H9 (cell line): ENCODE measurements at regions not wholly inside any gene's neighbourhood (a gene's known extent, or its start where the extent isn't known, plus 50 kb on each side); places are given as distances from the start of the nearest gene placed in this dataset.

Experiments
- DNase-seq: peaks from one replicate; pipeline ENCODE4 v3.0.0-alpha.2; 2017
- H2AFZ ChIP-seq: one replicate; pipeline ENCODE4 v1.6.1; 2013; ENCODE audit warnings: mild to moderate bottlenecking, low read length, control low read depth, moderate library complexity
- H2AK5ac ChIP-seq: 2 replicates; pipeline ENCODE4 v1.6.1; 2013; ENCODE audit warnings: low read length, control low read depth, mixed read lengths; ENCODE audit not compliant: insufficient read length
- H2BK120ac ChIP-seq: one replicate; pipeline ENCODE4 v1.6.1; 2013; ENCODE audit warnings: low read depth, mild to moderate bottlenecking, low read length, control low read depth, inconsistent platforms; ENCODE audit not compliant: poor library complexity, severe bottlenecking
- H2BK12ac ChIP-seq: 2 replicates; pipeline ENCODE4 v1.6.1; 2013; ENCODE audit warnings: low read length, control low read depth, mixed read lengths, low read depth; ENCODE audit not compliant: insufficient read length
- H2BK15ac ChIP-seq: 2 replicates; pipeline ENCODE4 v1.6.1; 2013; ENCODE audit warnings: low read depth, low read length, control low read depth
- H2BK20ac ChIP-seq: one replicate; pipeline ENCODE4 v1.6.1; 2013; ENCODE audit warnings: low read depth, mild to moderate bottlenecking, low read length, control low read depth, inconsistent platforms; ENCODE audit not compliant: poor library complexity, severe bottlenecking
- H2BK5ac ChIP-seq: 2 replicates; pipeline ENCODE4 v1.6.1; 2013; ENCODE audit warnings: low read length, control low read depth, mixed read lengths; ENCODE audit not compliant: insufficient read length
- H3K14ac ChIP-seq: 2 replicates; pipeline ENCODE4 v1.6.1; 2013; ENCODE audit warnings: low read length, control low read depth; ENCODE audit not compliant: insufficient read depth
- H3K18ac ChIP-seq: 2 replicates; pipeline ENCODE4 v1.6.1; 2013; ENCODE audit warnings: low read depth, mild to moderate bottlenecking, mixed read lengths, low read length, control low read depth; ENCODE audit not compliant: insufficient read length
- H3K23ac ChIP-seq: 2 replicates; pipeline ENCODE4 v1.6.1; 2013; ENCODE audit warnings: low read length, control low read depth, mixed read lengths, low read depth; ENCODE audit not compliant: insufficient read length
- H3K23me2 ChIP-seq: 2 replicates; pipeline ENCODE4 v1.6.1; 2013; ENCODE audit warnings: low read depth, mild to moderate bottlenecking, mixed read lengths, low read length, control low read depth; ENCODE audit not compliant: insufficient read length, poor library complexity, severe bottlenecking
- H3K27ac ChIP-seq: 2 replicates; pipeline ENCODE4 v1.5.1; 2013; ENCODE audit warnings: low read length, control low read depth, mixed read lengths, low read depth; ENCODE audit not compliant: insufficient read length
- H3K27me3 ChIP-seq: 2 replicates; pipeline ENCODE4 v1.6.1; 2013; ENCODE audit warnings: low read length, control low read depth, inconsistent platforms; ENCODE audit not compliant: insufficient read depth
- H3K4ac ChIP-seq: 2 replicates; pipeline ENCODE4 v1.6.1; 2013; ENCODE audit warnings: low read depth, mild to moderate bottlenecking, control low read depth, inconsistent platforms, low read length, moderate library complexity
- H3K4me1 ChIP-seq: 2 replicates; pipeline ENCODE4 v1.6.1; 2013; ENCODE audit warnings: low read length, control low read depth, inconsistent platforms; ENCODE audit not compliant: insufficient read depth
- H3K4me2 ChIP-seq: 2 replicates; pipeline ENCODE4 v1.6.1; 2013; ENCODE audit warnings: low read length, control low read depth, mixed read lengths; ENCODE audit not compliant: insufficient read length, insufficient read depth
- H3K56ac ChIP-seq: 2 replicates; pipeline ENCODE4 v1.6.1; 2013; ENCODE audit warnings: low read depth, mild to moderate bottlenecking, mixed read lengths, low read length, control low read depth; ENCODE audit not compliant: insufficient read length
- H3K79me1 ChIP-seq: 2 replicates; pipeline ENCODE4 v1.6.1; 2013; ENCODE audit warnings: low read depth, mild to moderate bottlenecking, moderate library complexity, low read length, control low read depth, inconsistent platforms; ENCODE audit not compliant: insufficient read depth, poor library complexity, severe bottlenecking
- H3K79me2 ChIP-seq: 2 replicates; pipeline ENCODE4 v1.6.1; 2013; ENCODE audit warnings: low read length, control low read depth, inconsistent platforms; ENCODE audit not compliant: insufficient read depth
- H3K9ac ChIP-seq: 2 replicates; pipeline ENCODE4 v1.6.1; 2013; ENCODE audit warnings: low read length, control low read depth, mixed read lengths; ENCODE audit not compliant: insufficient read length; ENCODE audit errors: extremely low read depth
- H3K9me3 ChIP-seq: one replicate; pipeline ENCODE4 v1.6.1; 2013; ENCODE audit warnings: low read depth, low read length, inconsistent platforms; ENCODE audit not compliant: control insufficient read depth
- H3T11ph ChIP-seq: one replicate; pipeline ENCODE4 v1.6.1; 2013; ENCODE audit warnings: mild to moderate bottlenecking, low read length, control low read depth, inconsistent platforms
- H4K20me1 ChIP-seq: one replicate; pipeline ENCODE4 v1.6.1; 2013; ENCODE audit not compliant: control insufficient read depth, insufficient read length, insufficient read depth
- H4K5ac ChIP-seq: 2 replicates; pipeline ENCODE4 v1.6.1; 2013; ENCODE audit warnings: low read depth, mild to moderate bottlenecking, mixed read lengths, low read length, control low read depth; ENCODE audit not compliant: insufficient read length
- H4K8ac ChIP-seq: replicated peaks from 2 replicates; pipeline ENCODE4 v1.6.1; 2013; ENCODE audit warnings: low read length, control low read depth, mixed read lengths, low read depth; ENCODE audit not compliant: insufficient read length
- H4K91ac ChIP-seq: 2 replicates; pipeline ENCODE4 v1.6.1; 2013; ENCODE audit warnings: low read depth, mild to moderate bottlenecking, moderate library complexity, mixed read lengths, low read length, control low read depth; ENCODE audit not compliant: insufficient read length
- H3K27ac Mint-ChIP-seq, 3 experiments: 2 replicates in 2 of 3; 3 replicates in 1 of 3; pipeline ENCODE4 v1.8.0; 2020 to 2021; ENCODE audit warnings: mixed read lengths in 3 of 3, mild to moderate bottlenecking in 1 of 3, moderate library complexity in 1 of 3
- H3K27me3 Mint-ChIP-seq: 2 replicates; pipeline ENCODE4 v1.8.0; 2021; ENCODE audit warnings: low read depth, mild to moderate bottlenecking, moderate library complexity, mixed read lengths
- H3K36me3 Mint-ChIP-seq, 3 experiments: 2 replicates in 2 of 3; 3 replicates in 1 of 3; pipeline ENCODE4 v1.8.0; 2020 to 2021; ENCODE audit warnings: low read depth in 3 of 3, mixed read lengths in 3 of 3; ENCODE audit not compliant: insufficient read depth in 1 of 3
- H3K4me1 Mint-ChIP-seq, 2 experiments: 2 replicates each; pipeline ENCODE4 v1.8.0; 2020; ENCODE audit warnings: mixed read lengths in 2 of 2
- H3K4me3 Mint-ChIP-seq, 2 experiments: 2 replicates in 1 of 2; 3 replicates in 1 of 2; pipeline ENCODE4 v1.8.0; 2020 to 2021; ENCODE audit warnings: mild to moderate bottlenecking in 2 of 2, mixed read lengths in 2 of 2, moderate library complexity in 1 of 2
- H3K9me3 Mint-ChIP-seq, 2 experiments: 2 replicates in 1 of 2; 3 replicates in 1 of 2; pipeline ENCODE4 v1.8.0; 2020; ENCODE audit warnings: mild to moderate bottlenecking in 2 of 2, mixed read lengths in 2 of 2, moderate library complexity in 1 of 2
- WGBS: extraction: QIAGEN DNeasy Blood & Tissue Kit; methylation state at CpG from one replicate; pipeline ENCODE4 v1.1.7; 2013; ENCODE audit warnings: missing lambda C conversion rate, low lambda C conversion rate, mixed read lengths; ENCODE audit not compliant: insufficient read length; ENCODE audit errors: extremely low coverage; 5-methylcytosine and 5-hydroxymethylcytosine counted together
- TF ChIP-seq, protein P1 (sequence below): fragments of 200-600 bp; sonication (generic); conservative IDR thresholded peaks from 3 replicates; pipeline ENCODE4 v1.8.0; 2021; ENCODE audit warnings: antibody characterized with exemption, mild to moderate bottlenecking

DNA sequence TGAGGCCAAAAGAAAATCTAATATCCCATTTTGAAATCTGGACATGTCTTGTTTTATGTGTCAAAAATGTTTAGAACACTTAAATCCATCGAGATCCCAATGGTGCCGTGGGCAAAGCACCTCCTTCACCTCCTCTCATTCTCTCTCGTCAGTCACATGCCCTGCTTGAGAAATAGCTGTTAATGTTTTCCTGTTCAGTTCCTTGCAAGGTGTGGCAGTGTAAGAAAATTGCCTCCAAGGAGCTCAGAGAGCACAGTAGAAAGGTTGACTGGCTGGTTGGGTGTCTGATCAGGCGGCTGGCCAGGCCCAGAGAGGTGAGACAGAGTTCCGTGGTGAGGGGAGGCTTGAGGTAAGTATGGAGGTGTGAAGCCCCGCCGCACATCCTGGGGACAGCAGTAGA, 210.2 kb downstream of the TSN start:
- Mint-ChIP-seq H3K27ac (no peak overlapping the region; a peak in 1 of 7 replicates), H3K27me3 (peaks cover 3% of the 10 kb centered on the region), H3K9me3 (no peaks in the 10 kb centered on the region), H3K4me1 (0 out of 4 replicates have a peak, but pooled peaks cover 0 to 2% of the 10 kb centered on the region in 2 experiments), H3K36me3 (no peaks in the 10 kb centered on the region; a peak in 1 of 7 replicates), H3K4me3 (no peak overlapping the region)
- no peak overlapping the region for H2AK5ac ChIP-seq
- H3K14ac ChIP-seq: no peak overlapping the region
- no peaks in the 10 kb centered on the region for H4K20me1 ChIP-seq
- no peaks in the 10 kb centered on the region for H3K79me1 ChIP-seq
- H3K27ac ChIP-seq: no peak overlapping the region
- no peak overlapping the region for H2BK15ac ChIP-seq
- H2BK120ac ChIP-seq: no peak overlapping the region
- H3K4me2 ChIP-seq: no peak overlapping the region
- H3K9me3 ChIP-seq: no peaks in the 10 kb centered on the region
- no peaks in the 10 kb centered on the region for H3K27me3 ChIP-seq
- H3K18ac ChIP-seq: no peak overlapping the region
- no peak overlapping the region for H4K5ac ChIP-seq
- H3K9ac ChIP-seq: no peak overlapping the region
- no peak overlapping the region for H2BK20ac ChIP-seq
- no peaks in the 10 kb centered on the region for H3K23me2 ChIP-seq
- H3K23ac ChIP-seq: no peak overlapping the region
- TF ChIP-seq, protein P1, sequence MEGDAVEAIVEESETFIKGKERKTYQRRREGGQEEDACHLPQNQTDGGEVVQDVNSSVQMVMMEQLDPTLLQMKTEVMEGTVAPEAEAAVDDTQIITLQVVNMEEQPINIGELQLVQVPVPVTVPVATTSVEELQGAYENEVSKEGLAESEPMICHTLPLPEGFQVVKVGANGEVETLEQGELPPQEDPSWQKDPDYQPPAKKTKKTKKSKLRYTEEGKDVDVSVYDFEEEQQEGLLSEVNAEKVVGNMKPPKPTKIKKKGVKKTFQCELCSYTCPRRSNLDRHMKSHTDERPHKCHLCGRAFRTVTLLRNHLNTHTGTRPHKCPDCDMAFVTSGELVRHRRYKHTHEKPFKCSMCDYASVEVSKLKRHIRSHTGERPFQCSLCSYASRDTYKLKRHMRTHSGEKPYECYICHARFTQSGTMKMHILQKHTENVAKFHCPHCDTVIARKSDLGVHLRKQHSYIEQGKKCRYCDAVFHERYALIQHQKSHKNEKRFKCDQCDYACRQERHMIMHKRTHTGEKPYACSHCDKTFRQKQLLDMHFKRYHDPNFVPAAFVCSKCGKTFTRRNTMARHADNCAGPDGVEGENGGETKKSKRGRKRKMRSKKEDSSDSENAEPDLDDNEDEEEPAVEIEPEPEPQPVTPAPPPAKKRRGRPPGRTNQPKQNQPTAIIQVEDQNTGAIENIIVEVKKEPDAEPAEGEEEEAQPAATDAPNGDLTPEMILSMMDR: no peak
- WGBS: no CpG with 5 or more reads among the region's 7 CpGs
- no peak overlapping the region for H4K91ac ChIP-seq
- H2AFZ ChIP-seq: no peak overlapping the region
- H3K56ac ChIP-seq: no peak overlapping the region
- no peak overlapping the region for H4K8ac ChIP-seq
- H3T11ph ChIP-seq: no peak overlapping the region
- no peak overlapping the region for H2BK5ac ChIP-seq
- H3K79me2 ChIP-seq: no peaks in the 10 kb centered on the region
- no peaks in the 10 kb centered on the region for H3K4me1 ChIP-seq
- H3K4ac ChIP-seq: no peak overlapping the region
- DNase-seq: no peak
- no peak overlapping the region for H2BK12ac ChIP-seq
